ENCODE measurements at regions not wholly inside any gene's neighbourhood (a gene's known extent, or its start where the extent isn't known, plus 50 kb on each side); places are given as distances from the start of the nearest gene placed in this dataset.
"Not testable (repeated sequence)": the region's sequence is repeated elsewhere in the genome, so short reads cannot be mapped to it uniquely, and the experiment has no call there.

DNA sequence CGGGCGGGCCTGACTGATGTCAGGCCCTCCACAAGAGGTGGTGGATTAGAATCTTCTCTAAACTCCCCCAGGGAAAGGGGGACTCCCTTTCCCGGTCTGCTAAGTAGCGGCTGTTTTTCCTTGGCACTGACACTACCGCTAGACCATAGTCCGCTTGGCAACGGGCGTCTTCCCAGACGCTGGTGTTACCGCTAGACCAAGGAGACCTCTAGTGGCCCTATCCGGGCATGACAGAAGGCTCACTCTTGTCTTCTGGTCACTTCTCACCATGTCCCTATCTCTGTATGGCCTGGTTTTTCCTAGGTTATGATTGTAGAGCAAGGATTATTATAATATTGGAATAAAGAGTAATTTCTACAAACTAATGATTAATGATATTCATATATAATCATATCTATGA, 318.2 kb upstream of the DKK2 start:
- H3K9me3 ChIP-seq (ENCODE audit: control insufficient read depth, low read length); intact Hi-C loops (cut with DNase I); H3K27me3 ChIP-seq (ENCODE audit: control insufficient read depth, insufficient read depth); H3K4me3 ChIP-seq (ENCODE audit: low read length); H3K4me1 ChIP-seq (ENCODE audit: control insufficient read depth, insufficient read depth, low read length); ATAC-seq; H3K27ac ChIP-seq (ENCODE audit: low read length): not testable (repeated sequence)
- WGBS, result 50% methylated on average over 11 of the region's 11 CpGs
- peak in 1 of 3 donors; percentile 9 for DNase-seq

GRCh38 chr4:107351196-107351595, 315.1 kb upstream of the DKK2 start:
- no peaks in the 10 kb centered on the region for H3K9me3 ChIP-seq (ENCODE audit: control insufficient read depth, low read length)
- H3K27ac ChIP-seq (ENCODE audit: low read length), result no peak overlapping the region
- DNase-seq (no peak), ATAC-seq (no peak)
- no peak overlapping the region for H3K4me3 ChIP-seq (ENCODE audit: low read length)
- no peaks in the 10 kb centered on the region for H3K27me3 ChIP-seq (ENCODE audit: control insufficient read depth, insufficient read depth)
- intact Hi-C loops (cut with DNase I), result no loop called here
- H3K4me1 ChIP-seq (ENCODE audit: control insufficient read depth, insufficient read depth, low read length), result no peaks in the 10 kb centered on the region

GRCh38 chr4:107349732-107350131, 313.6 kb upstream of the DKK2 start:
- H3K4me3 ChIP-seq (ENCODE audit: low read length), result no peak overlapping the region
- H3K27me3 ChIP-seq (ENCODE audit: control insufficient read depth, insufficient read depth), result no peaks in the 10 kb centered on the region
- intact Hi-C loops (cut with DNase I), result no loop called here
- no peaks in the 10 kb centered on the region for H3K9me3 ChIP-seq (ENCODE audit: control insufficient read depth, low read length)
- no peaks in the 10 kb centered on the region for H3K4me1 ChIP-seq (ENCODE audit: control insufficient read depth, insufficient read depth, low read length)
- no peak overlapping the region for H3K27ac ChIP-seq (ENCODE audit: low read length)
- ATAC-seq (no peak), DNase-seq (no peak)

- no peak overlapping the region for H3K4me3 ChIP-seq (ENCODE audit: low read length)
- no peak for ATAC-seq
- no peaks in the 10 kb centered on the region for H3K9me3 ChIP-seq (ENCODE audit: control insufficient read depth, low read length)
- DNase-seq, result no peak
- no peak overlapping the region for H3K27ac ChIP-seq (ENCODE audit: low read length)
- H3K4me1 ChIP-seq (ENCODE audit: control insufficient read depth, insufficient read depth, low read length), result no peaks in the 10 kb centered on the region
- intact Hi-C loops (cut with DNase I), result no loop called here
- no peaks in the 10 kb centered on the region for H3K27me3 ChIP-seq (ENCODE audit: control insufficient read depth, insufficient read depth)
- WGBS, result 38% methylated on average over 1 of the region's 1 CpG
Observed at GRCh38 chr4:107349266-107349665, 313.2 kb upstream of the DKK2 start.

DNA sequence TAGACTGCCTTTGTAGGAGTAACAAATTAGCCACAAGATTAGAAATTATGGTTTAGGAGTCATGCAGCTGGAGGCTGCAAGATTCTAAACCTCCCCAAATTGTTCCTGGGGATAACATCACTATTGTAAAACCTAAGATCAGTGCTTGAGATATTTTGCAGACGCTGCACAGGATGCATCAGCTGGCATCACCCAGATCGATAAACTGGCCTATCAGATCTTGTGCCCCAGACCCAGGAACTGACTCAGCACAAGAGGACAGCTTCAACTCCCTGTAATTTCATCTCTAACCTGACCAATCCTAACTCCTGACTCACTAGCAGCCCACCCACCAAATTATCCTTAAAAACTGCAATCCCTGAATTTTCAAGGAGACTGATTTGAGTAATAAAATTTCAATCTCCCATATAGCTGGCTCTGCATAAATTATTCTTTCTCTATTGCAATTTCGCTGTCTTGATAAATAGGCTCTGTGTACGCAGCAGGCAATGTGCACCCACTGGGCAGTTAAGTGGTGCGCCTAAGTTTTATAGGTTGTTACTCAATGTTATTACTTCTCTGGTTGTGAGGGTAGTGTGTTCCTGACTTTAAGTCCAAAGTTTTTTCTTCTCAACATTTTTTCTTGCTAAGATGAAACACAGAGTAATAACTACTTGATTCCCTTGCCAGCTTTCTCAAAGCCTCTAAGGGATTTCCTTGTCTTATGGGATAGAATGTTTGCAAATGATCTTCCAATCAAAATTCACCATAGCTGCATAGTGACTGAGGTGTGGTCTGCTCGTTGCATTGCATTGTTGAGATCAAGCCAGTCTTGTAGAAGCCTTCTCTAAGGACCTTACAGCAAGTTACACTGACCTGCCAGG, 312.3 kb upstream of the DKK2 start:
- H3K4me3 ChIP-seq (ENCODE audit: low read length), result no peak overlapping the region
- no peaks in the 10 kb centered on the region for H3K27me3 ChIP-seq (ENCODE audit: control insufficient read depth, insufficient read depth)
- intact Hi-C loops (cut with DNase I), result no loop called here
- no peaks in the 10 kb centered on the region for H3K9me3 ChIP-seq (ENCODE audit: control insufficient read depth, low read length)
- no peaks in the 10 kb centered on the region for H3K4me1 ChIP-seq (ENCODE audit: control insufficient read depth, insufficient read depth, low read length)
- no peak for ATAC-seq
- no peak for DNase-seq
- 80% methylated on average over 6 of the region's 6 CpGs for WGBS
- H3K27ac ChIP-seq (ENCODE audit: low read length), result no peak overlapping the region

DNA sequence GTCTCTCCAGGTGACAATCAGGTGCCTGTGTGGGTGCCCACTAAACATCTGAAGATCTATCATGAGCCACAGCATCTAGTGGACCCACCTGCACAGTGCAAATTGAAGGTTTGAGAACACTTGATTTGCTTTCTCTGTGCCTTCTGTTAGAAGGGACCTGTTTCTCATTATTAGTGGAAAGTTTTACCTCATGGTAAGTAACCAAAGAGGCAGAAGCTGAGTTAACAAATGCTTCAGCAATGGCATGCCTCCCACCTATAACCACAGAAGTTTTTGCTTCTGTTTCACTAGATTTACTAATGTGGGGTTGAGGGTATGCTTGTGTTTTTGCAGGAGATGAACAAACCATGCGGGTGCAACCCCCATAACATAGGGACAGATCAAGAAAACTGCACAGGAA, 297.4 kb upstream of the DKK2 start:
- Histone ChIP-seq H3K9me3 (ENCODE audit: control insufficient read depth, low read length) (no peaks in the 10 kb centered on the region), H3K4me1 (ENCODE audit: control insufficient read depth, insufficient read depth, low read length) (no peaks in the 10 kb centered on the region), H3K4me3 (ENCODE audit: low read length) (no peak overlapping the region), H3K27me3 (ENCODE audit: control insufficient read depth, insufficient read depth) (no peaks in the 10 kb centered on the region), H3K27ac (ENCODE audit: low read length) (no peak overlapping the region)
- 98% methylated on average over 1 of the region's 1 CpG for WGBS
- DNase-seq, result no peak
- intact Hi-C loops (cut with DNase I), result no loop called here
- ATAC-seq, result no peak

DNA sequence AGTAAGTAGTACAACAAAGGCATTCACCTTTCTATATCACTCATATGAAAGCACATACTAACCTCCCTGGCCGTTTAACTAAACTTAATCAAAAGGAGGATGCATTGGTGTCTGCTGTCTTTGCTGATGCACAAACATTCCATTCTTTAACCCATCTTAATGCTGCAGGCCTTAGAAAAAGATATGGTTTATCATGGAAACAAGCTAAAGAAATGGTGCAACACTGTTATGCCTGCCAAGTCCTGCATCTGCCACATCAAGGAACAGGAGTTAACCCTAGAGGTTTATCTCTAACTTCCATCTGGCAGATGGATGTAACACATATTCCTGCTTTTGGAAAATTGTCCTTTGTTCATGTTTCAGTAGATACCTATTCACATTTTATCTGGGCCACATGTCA, 296.5 kb upstream of the DKK2 start:
- intact Hi-C loops (cut with DNase I); DNase-seq; ATAC-seq; H3K4me1 ChIP-seq (ENCODE audit: control insufficient read depth, insufficient read depth, low read length); H3K27ac ChIP-seq (ENCODE audit: low read length); H3K27me3 ChIP-seq (ENCODE audit: control insufficient read depth, insufficient read depth); H3K4me3 ChIP-seq (ENCODE audit: low read length); H3K9me3 ChIP-seq (ENCODE audit: control insufficient read depth, low read length): not testable (repeated sequence)
- 42% methylated on average over 1 of the region's 1 CpG for WGBS

- Histone ChIP-seq H3K4me3 (ENCODE audit: low read length) (no peak overlapping the region), H3K27me3 (ENCODE audit: control insufficient read depth, insufficient read depth) (no peaks in the 10 kb centered on the region), H3K27ac (ENCODE audit: low read length) (no peak overlapping the region), H3K4me1 (ENCODE audit: control insufficient read depth, insufficient read depth, low read length) (no peaks in the 10 kb centered on the region), H3K9me3 (ENCODE audit: control insufficient read depth, low read length) (peaks cover 1% of the 10 kb centered on the region)
- DNase-seq, result no peak
- no peak for ATAC-seq
- intact Hi-C loops (cut with DNase I), result no loop called here
Observed at GRCh38 chr4:107330916-107331315, 294.8 kb upstream of the DKK2 start.

GRCh38 chr4:107319386-107319785, 283.3 kb upstream of the DKK2 start:
- H3K27me3 ChIP-seq (ENCODE audit: control insufficient read depth, insufficient read depth), result no peaks in the 10 kb centered on the region
- H3K9me3 ChIP-seq (ENCODE audit: control insufficient read depth, low read length), result no peaks in the 10 kb centered on the region
- WGBS, result 93% methylated on average over 1 of the region's 1 CpG
- H3K27ac ChIP-seq (ENCODE audit: low read length), result no peak overlapping the region
- H3K4me1 ChIP-seq (ENCODE audit: control insufficient read depth, insufficient read depth, low read length), result no peaks in the 10 kb centered on the region
- ATAC-seq (no peak), DNase-seq (no peak)
- intact Hi-C loops (cut with DNase I), result no loop called here
- H3K4me3 ChIP-seq (ENCODE audit: low read length), result no peak overlapping the region

DNA sequence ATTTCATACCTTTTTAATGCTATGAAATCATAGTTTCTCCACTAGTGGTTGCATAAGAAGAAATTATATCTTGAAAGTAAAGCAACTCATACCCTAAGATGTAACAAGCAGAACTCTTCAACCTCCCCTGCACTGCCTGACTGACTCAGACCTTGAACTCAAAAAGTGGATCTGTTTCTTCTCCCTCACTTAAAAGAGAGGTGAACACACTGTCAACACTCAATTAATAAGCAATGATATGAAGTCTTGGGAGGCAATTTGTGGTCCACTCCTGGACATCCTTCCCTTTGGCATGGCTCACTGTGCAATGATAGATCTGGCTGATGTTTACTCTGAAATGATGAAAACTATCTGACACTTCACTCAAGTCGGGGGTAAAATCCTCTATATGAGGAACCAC, 282.0 kb upstream of the DKK2 start:
- Histone ChIP-seq H3K27me3 (ENCODE audit: control insufficient read depth, insufficient read depth) (no peaks in the 10 kb centered on the region), H3K4me3 (ENCODE audit: low read length) (no peak overlapping the region), H3K9me3 (ENCODE audit: control insufficient read depth, low read length) (no peaks in the 10 kb centered on the region), H3K27ac (ENCODE audit: low read length) (no peak overlapping the region), H3K4me1 (ENCODE audit: control insufficient read depth, insufficient read depth, low read length) (no peaks in the 10 kb centered on the region)
- DNase-seq (no peak), ATAC-seq (no peak)
- intact Hi-C loops (cut with DNase I), result no loop called here
- WGBS, result 0% methylated on average over 1 of the region's 1 CpG

DNA sequence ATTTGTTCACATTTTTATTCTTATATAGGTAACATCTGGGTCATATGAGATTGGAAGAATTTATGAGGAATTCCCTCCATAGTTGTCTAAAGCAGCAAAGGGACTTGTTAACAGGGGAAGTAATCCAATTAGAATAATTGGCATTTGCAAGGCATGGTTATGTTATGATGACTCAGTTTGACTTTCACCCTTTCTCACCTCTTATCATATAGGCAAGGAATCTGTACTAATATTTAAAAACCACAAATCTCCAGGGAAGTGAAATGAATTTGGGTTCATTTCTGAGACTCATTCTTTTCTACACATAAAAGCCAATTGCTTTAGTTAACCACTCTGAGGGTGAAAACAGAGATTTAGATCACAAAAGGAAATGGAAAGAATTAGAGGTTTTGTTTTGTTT, 281.5 kb upstream of the DKK2 start:
- H3K9me3 ChIP-seq (ENCODE audit: control insufficient read depth, low read length), result no peaks in the 10 kb centered on the region
- intact Hi-C loops (cut with DNase I), result no loop called here
- DNase-seq (no peak), ATAC-seq (no peak)
- no peaks in the 10 kb centered on the region for H3K27me3 ChIP-seq (ENCODE audit: control insufficient read depth, insufficient read depth)
- H3K4me1 ChIP-seq (ENCODE audit: control insufficient read depth, insufficient read depth, low read length), result no peaks in the 10 kb centered on the region
- H3K27ac ChIP-seq (ENCODE audit: low read length), result no peak overlapping the region
- H3K4me3 ChIP-seq (ENCODE audit: low read length), result no peak overlapping the region

DNA sequence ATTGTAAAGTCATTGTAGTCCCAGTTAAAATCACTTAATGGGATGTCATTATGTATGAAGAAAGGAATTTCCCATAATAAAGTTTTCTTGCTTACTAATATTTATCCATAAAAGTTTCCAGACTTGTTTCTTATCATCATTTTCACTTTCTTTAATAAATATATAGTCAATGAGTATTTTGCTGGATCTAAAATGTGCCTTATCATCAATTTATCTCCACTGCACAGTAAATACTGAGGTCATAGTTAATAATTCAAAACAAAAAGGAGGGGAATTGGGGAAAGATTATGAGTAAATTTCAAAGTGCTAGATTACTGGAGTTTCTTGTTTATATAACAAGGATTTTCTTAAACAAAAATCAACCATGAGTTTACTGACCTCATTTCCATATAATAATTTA, 279.5 kb upstream of the DKK2 start:
- ATAC-seq (no peak), DNase-seq (no peak)
- H3K4me1 ChIP-seq (ENCODE audit: control insufficient read depth, insufficient read depth, low read length), result no peaks in the 10 kb centered on the region
- H3K27ac ChIP-seq (ENCODE audit: low read length), result no peak overlapping the region
- H3K27me3 ChIP-seq (ENCODE audit: control insufficient read depth, insufficient read depth), result no peaks in the 10 kb centered on the region
- intact Hi-C loops (cut with DNase I), result no loop called here
- no peak overlapping the region for H3K4me3 ChIP-seq (ENCODE audit: low read length)
- H3K9me3 ChIP-seq (ENCODE audit: control insufficient read depth, low read length), result no peaks in the 10 kb centered on the region
